HEK293 (cell line): ENCODE measurements at regions not wholly inside any gene's neighbourhood (a gene's known extent, or its start where the extent isn't known, plus 50 kb on each side); places are given as distances from the start of the nearest gene placed in this dataset.

Experiments used
- GLI4 ChIP-seq: fragments of 450-650 bp; formaldehyde crosslinking; IDR thresholded peaks from 2 replicates; pipeline ENCODE4 v1.5.1; 2016; ENCODE audit warnings: missing biosample characterization, missing genetic modification characterization
- OVOL3 ChIP-seq: fragments of 450-650 bp; formaldehyde crosslinking; IDR thresholded peaks from 2 replicates; pipeline ENCODE4 v1.5.1; 2016; ENCODE audit warnings: missing biosample characterization, missing genetic modification characterization
- PRDM1 ChIP-seq: fragments of 450-650 bp; formaldehyde crosslinking; IDR thresholded peaks from 2 replicates; pipeline ENCODE4; 2016; ENCODE audit warnings: missing biosample characterization, missing genetic modification characterization
- YY1 ChIP-seq: fragments of 450-650 bp; formaldehyde crosslinking; IDR thresholded peaks from 2 replicates; pipeline ENCODE4 v1.5.1; 2018; ENCODE audit warnings: missing biosample characterization, missing genetic modification characterization
- ZBTB17 ChIP-seq: fragments of 450-650 bp; formaldehyde crosslinking; IDR thresholded peaks from 2 replicates; pipeline ENCODE4 v1.5.1; 2016; ENCODE audit warnings: missing biosample characterization, missing genetic modification characterization
- ZNF350 ChIP-seq: fragments of 450-650 bp; formaldehyde crosslinking; IDR thresholded peaks from 2 replicates; pipeline ENCODE4 v1.5.0; 2017; ENCODE audit warnings: missing biosample characterization, mild to moderate bottlenecking, missing genetic modification characterization
- ZNF423 ChIP-seq: fragments of 450-650 bp; formaldehyde crosslinking; IDR thresholded peaks from 2 replicates; pipeline ENCODE4 v1.5.1; 2016; ENCODE audit warnings: missing biosample characterization, missing genetic modification characterization

- TF ChIP-seq ZNF423 (tag by site-specific recombination): no peak
- TF ChIP-seq GLI4 (tag by site-specific recombination): no peak
- TF ChIP-seq OVOL3 (tag by site-specific recombination): no peak
- no peak for TF ChIP-seq ZBTB17 (tag by site-specific recombination)
- TF ChIP-seq YY1 (tag by site-specific recombination): no peak
- no peak for TF ChIP-seq ZNF350 (tag by site-specific recombination)
- TF ChIP-seq PRDM1: no peak
Measured at GRCh38 chr20:24253321-24253720, 216.1 kb upstream of the SYNDIG1 start.
